H1 (cell line): ENCODE measurements at regions not wholly inside any gene's neighbourhood (a gene's known extent, or its start where the extent isn't known, plus 50 kb on each side); places are given as distances from the start of the nearest gene placed in this dataset.

Source experiments
- CTCF ChIA-PET: fragments of 300-600 bp; sonication (Branson Sonifier 250); formaldehyde crosslinking; loops from one replicate; lab custom pipeline; 2021; ENCODE audit not compliant: partially characterized antibody; lab: Charles Lee
- POLR2A ChIA-PET: fragments of 300-600 bp; sonication (Branson Sonifier 250); formaldehyde crosslinking; loops from one replicate; lab custom pipeline; 2021; ENCODE audit warnings: inconsistent platforms; ENCODE audit not compliant: partially characterized antibody; lab: Charles Lee
- DNase-seq, 2 experiments: peaks; one replicate each; pipeline versions ENCODE4 v3.0.0 to v3.0.0-alpha.2; 2010 to 2022; ENCODE audit warnings: low spot score in 2 of 2, low read depth in 1 of 2, mixed read lengths in 1 of 2
- FAIRE-seq: peaks from 2 replicates; lab custom pipeline; 2011; peaks lifted over from hg19 to GRCh38; lab: Jason Lieb, UNC
- H2AFZ ChIP-seq: 2 replicates; pipeline ENCODE4 v1.8.1; 2012; ENCODE audit warnings: low read length, inconsistent platforms
- H2AK5ac ChIP-seq: 2 replicates; pipeline ENCODE4 v1.6.1; 2013; ENCODE audit warnings: low read depth, low read length
- H2BK120ac ChIP-seq: replicated peaks from 2 replicates; pipeline ENCODE3; 2013; ENCODE audit warnings: low read depth, low read length, inconsistent platforms
- H2BK12ac ChIP-seq: 2 replicates; pipeline ENCODE4 v1.6.1; 2013; ENCODE audit warnings: low read depth, low read length
- H2BK15ac ChIP-seq: 2 replicates; pipeline ENCODE4 v1.6.1; 2013; ENCODE audit warnings: low read length
- H2BK20ac ChIP-seq: 2 replicates; pipeline ENCODE4 v1.6.1; 2013; ENCODE audit warnings: low read length
- H2BK5ac ChIP-seq: 2 replicates; pipeline ENCODE4 v1.6.1; 2013; ENCODE audit warnings: low read depth, low read length
- H3K14ac ChIP-seq: 2 replicates; pipeline ENCODE4 v1.6.1; 2013; ENCODE audit warnings: inconsistent platforms; ENCODE audit not compliant: insufficient read length
- H3K18ac ChIP-seq: 2 replicates; pipeline ENCODE4 v1.6.1; 2013; ENCODE audit warnings: low read length; ENCODE audit errors: extremely low read depth
- H3K23ac ChIP-seq: 2 replicates; pipeline ENCODE4 v1.6.1; 2013; ENCODE audit warnings: inconsistent platforms; ENCODE audit not compliant: insufficient read length
- H3K23me2 ChIP-seq: 2 replicates; pipeline ENCODE4 v1.6.1; 2013; ENCODE audit warnings: low read depth, low read length
- H3K27ac ChIP-seq: 2 replicates; pipeline ENCODE4 v1.6.1; 2011; ENCODE audit warnings: low read depth, low read length, inconsistent platforms
- H3K27me3 ChIP-seq, 4 experiments: replicated peaks in 1 of 4; 1 replicate in 1 of 4; 2 replicates in 3 of 4; pipeline versions ENCODE4 v1.6.1 to v1.8.1; 2011 to 2013; ENCODE audit warnings: low read length in 3 of 4, mild to moderate bottlenecking in 3 of 4, inconsistent platforms in 2 of 4, mixed read lengths in 2 of 4, moderate library complexity in 1 of 4; ENCODE audit not compliant: control insufficient read depth in 3 of 4, insufficient read depth in 3 of 4; ENCODE audit errors: extremely low read depth in 1 of 4
- H3K36me3 ChIP-seq, 4 experiments: 2 replicates each; pipeline versions ENCODE4 v1.6.1 to v1.8.1; 2011 to 2013; ENCODE audit warnings: mild to moderate bottlenecking in 4 of 4, low read length in 3 of 4, moderate library complexity in 2 of 4, control low read depth in 1 of 4, inconsistent platforms in 1 of 4; ENCODE audit not compliant: insufficient read depth in 4 of 4, control insufficient read depth in 2 of 4
- H3K4ac ChIP-seq: replicated peaks from 2 replicates; pipeline ENCODE3; 2013; ENCODE audit warnings: low read length, low read depth, mixed read lengths, inconsistent platforms; ENCODE audit not compliant: insufficient read length
- H3K4me1 ChIP-seq, 4 experiments: replicated peaks in 1 of 4; 1 replicate in 1 of 4; 2 replicates in 3 of 4; pipeline versions ENCODE4 v1.6.1 to v1.8.1; 2011 to 2013; ENCODE audit warnings: low read length in 3 of 4, inconsistent platforms in 2 of 4, mixed read lengths in 1 of 4; ENCODE audit not compliant: insufficient read depth in 4 of 4, control insufficient read depth in 3 of 4
- H3K4me2 ChIP-seq, 2 experiments: 2 replicates each; pipeline versions ENCODE4 v1.6.1 to v1.8.1; 2011 to 2013; ENCODE audit warnings: low read depth in 2 of 2, low read length in 2 of 2, control low read depth in 1 of 2, inconsistent platforms in 1 of 2, mild to moderate bottlenecking in 1 of 2; ENCODE audit not compliant: insufficient read depth in 1 of 2
- H3K4me3 ChIP-seq, 4 experiments: fragments of 200-600, 300-600 bp in 1 of 4; sonication (generic), shearing (Covaris generic), sonication (Bioruptor Twin) in 1 of 4; 2 replicates each; pipeline versions ENCODE4 v1.5.1 to v1.8.1; 2011 to 2016; ENCODE audit warnings: low read length in 4 of 4, low read depth in 3 of 4, control low read depth in 2 of 4, inconsistent platforms in 2 of 4, mild to moderate bottlenecking in 2 of 4, mixed read lengths in 1 of 4, moderate library complexity in 1 of 4; ENCODE audit not compliant: insufficient read depth in 2 of 4; ENCODE audit errors: extremely low read depth in 1 of 4
- H3K56ac ChIP-seq: replicated peaks from 2 replicates; pipeline ENCODE3; 2013; ENCODE audit warnings: low read depth, mild to moderate bottlenecking, mixed read lengths, low read length, inconsistent platforms; ENCODE audit not compliant: insufficient read length
- H3K79me1 ChIP-seq: 2 replicates; pipeline ENCODE4 v1.6.1; 2013; ENCODE audit warnings: low read depth, low read length, control low read depth
- H3K79me2 ChIP-seq, 2 experiments: 2 replicates each; pipeline versions ENCODE4 v1.6.1 to v1.8.1; 2012 to 2013; ENCODE audit warnings: low read length in 2 of 2, mild to moderate bottlenecking in 2 of 2, inconsistent platforms in 1 of 2; ENCODE audit not compliant: insufficient read depth in 2 of 2, control insufficient read depth in 1 of 2
- H3K9ac ChIP-seq, 4 experiments: replicated peaks in 1 of 4; 1 replicate in 1 of 4; 2 replicates in 3 of 4; pipeline versions ENCODE4 v1.6.1 to v1.8.1; 2011 to 2013; ENCODE audit warnings: low read depth in 3 of 4, low read length in 3 of 4, control low read depth in 2 of 4, mild to moderate bottlenecking in 2 of 4, moderate library complexity in 2 of 4, inconsistent platforms in 1 of 4; ENCODE audit errors: extremely low read depth in 1 of 4
- H3K9me3 ChIP-seq, 2 experiments: 2 replicates each; pipeline versions ENCODE4 v1.6.1 to v1.8.1; 2012 to 2013; ENCODE audit warnings: mild to moderate bottlenecking in 2 of 2, moderate library complexity in 2 of 2, control low read depth in 1 of 2, inconsistent platforms in 1 of 2, low read depth in 1 of 2, low read length in 1 of 2, mixed read lengths in 1 of 2; ENCODE audit not compliant: insufficient read depth in 2 of 2
- H4K20me1 ChIP-seq, 2 experiments: replicated peaks in 1 of 2; 2 replicates each; pipeline versions ENCODE3 to v1.8.1; 2011 to 2013; ENCODE audit warnings: inconsistent platforms in 2 of 2, low read length in 2 of 2, mild to moderate bottlenecking in 1 of 2; ENCODE audit not compliant: insufficient read depth in 2 of 2, control insufficient read depth in 1 of 2
- H4K5ac ChIP-seq: 2 replicates; pipeline ENCODE4 v1.6.1; 2013; ENCODE audit warnings: low read length, low read depth, mixed read lengths, inconsistent platforms; ENCODE audit not compliant: insufficient read length
- H4K8ac ChIP-seq: 2 replicates; pipeline ENCODE4 v1.8.0; 2013; ENCODE audit warnings: mild to moderate bottlenecking, moderate library complexity, low read length, inconsistent platforms; ENCODE audit not compliant: insufficient read depth; ENCODE audit errors: extremely low read depth
- H4K91ac ChIP-seq: replicated peaks from 2 replicates; pipeline ENCODE3; 2013; ENCODE audit warnings: low read length, mixed read lengths, inconsistent platforms; ENCODE audit not compliant: insufficient read length
- EP300 ChIP-seq, 2 experiments: IDR thresholded peaks; 1 replicate in 1 of 2; 2 replicates in 1 of 2; pipeline ENCODE4 v1.6.1; 2011 to 2012; ENCODE audit warnings: low read depth in 2 of 2, low read length in 2 of 2, mild to moderate bottlenecking in 2 of 2, borderline replicate concordance in 1 of 2, inconsistent platforms in 1 of 2, moderate library complexity in 1 of 2
- JUN ChIP-seq: IDR thresholded peaks from 2 replicates; pipeline ENCODE4 v1.6.1; 2011; ENCODE audit warnings: low read depth, mild to moderate bottlenecking, improper control_type of control experiment, low read length
- KDM1A ChIP-seq: fragments of 200-600, 300-600 bp; sonication (generic); IDR thresholded peaks from 2 replicates; pipeline ENCODE4 v1.7.1; 2016; ENCODE audit warnings: mild to moderate bottlenecking, low read length, borderline replicate concordance
- ZNF274 ChIP-seq: IDR thresholded peaks from 2 replicates; pipeline ENCODE4 v1.7.0; 2012; ENCODE audit warnings: low read length, borderline replicate concordance; ENCODE audit errors: extremely low read depth
- WGBS, 2 experiments: shearing (Covaris generic) in 1 of 2; methylation state at CpG; one replicate each; pipeline versions ENCODE4 v1.1.6 to v1.1.7; 2013 to 2015; ENCODE audit warnings: low lambda C conversion rate in 2 of 2, mixed read lengths in 2 of 2, inconsistent platforms in 1 of 2, low coverage in 1 of 2, missing lambda C conversion rate in 1 of 2; ENCODE audit not compliant: insufficient replicate concordance in 2 of 2, insufficient coverage in 1 of 2, insufficient read length in 1 of 2; ENCODE audit errors: extremely low coverage in 1 of 2, missing lambda C conversion rate in 1 of 2; 5-methylcytosine and 5-hydroxymethylcytosine counted together

DNA sequence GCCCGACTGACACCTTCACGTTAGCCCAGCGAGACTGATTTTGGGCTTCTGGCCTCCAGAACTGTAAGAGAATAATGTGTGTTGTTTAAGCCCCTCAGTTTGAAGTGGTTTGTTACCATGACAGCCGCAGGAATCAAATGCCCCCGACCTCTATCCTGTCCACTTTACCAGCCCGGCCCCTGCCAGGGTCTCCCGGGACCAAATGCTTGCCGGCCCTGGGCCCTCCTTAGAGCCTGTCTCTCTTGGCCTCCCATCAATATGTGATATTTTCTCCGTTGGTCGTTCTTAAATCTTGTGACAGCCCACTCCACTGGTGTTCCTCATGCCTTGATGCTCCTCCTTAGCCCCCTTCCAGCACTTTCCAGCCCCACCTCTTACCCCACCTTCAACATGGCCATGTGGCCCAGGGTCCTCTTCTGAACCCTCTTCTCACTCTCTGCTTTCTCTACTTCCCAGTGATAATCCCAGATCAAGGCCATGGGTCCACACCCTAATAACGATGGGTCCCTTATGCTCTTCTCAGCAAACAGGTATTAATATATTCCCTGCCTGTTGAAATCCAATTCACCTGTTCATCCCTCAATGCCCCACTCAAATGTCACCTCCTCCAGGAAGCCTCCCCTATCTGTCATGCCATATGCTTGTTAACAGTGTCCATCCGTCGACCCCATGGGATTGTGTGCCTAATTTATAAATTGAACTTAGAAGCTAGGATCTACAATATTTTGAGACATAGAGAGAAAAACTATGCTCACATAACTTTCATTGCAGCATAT is 192.8 kb downstream of the ZFP36L2 start:
- no peak overlapping the region for H3K4me2 ChIP-seq
- H2BK5ac ChIP-seq = no peak overlapping the region
- TF ChIP-seq KDM1A (no peak), EP300 (IDR thresholded peaks at IDR 0.05; ENCODE audit: borderline replicate concordance in 1 of 2, low read depth in 2 of 2, low read length in 2 of 2) (no peak), JUN (no peak), ZNF274 (no peak)
- TF ChIP-seq, all 59 proteins: peak for 0
- Histone ChIP-seq H3K23me2 (no peaks in the 10 kb centered on the region), H3K14ac (no peak overlapping the region), H3K79me2 (no peaks in the 10 kb centered on the region), H3K4me1 (0 out of 7 replicates have a peak, but pooled peaks cover 0 to 3% (median 0%) of the 10 kb centered on the region in 4 experiments), H3K27me3 (no peaks in the 10 kb centered on the region), H3K18ac (no peak overlapping the region), H2BK15ac (no peak overlapping the region), H3K79me1 (no peaks in the 10 kb centered on the region), H2AFZ (no peak overlapping the region), H4K91ac (no peak overlapping the region), H2BK12ac (no peak overlapping the region), H3K4me3 (no peak overlapping the region), H3K27ac (no peak overlapping the region), H3K36me3 (no peaks in the 10 kb centered on the region), H3K9me3 (no peaks in the 10 kb centered on the region), H2BK120ac (no peak overlapping the region), H4K8ac (no peak overlapping the region), H4K5ac (no peak overlapping the region), H4K20me1 (no peaks in the 10 kb centered on the region), H2BK20ac (no peak overlapping the region), H3K56ac (no peak overlapping the region), H3K23ac (no peak overlapping the region), H3K4ac (no peak overlapping the region), H3K9ac (no peak overlapping the region), H2AK5ac (no peak overlapping the region)
- CTCF ChIA-PET = no interaction called here
- FAIRE-seq (no peak), DNase-seq (no peak)
- WGBS, 2 experiments = 91% methylated on average over 13 of the region's 13 CpGs; no CpG with 5 or more reads in 1 of the 2 experiments
- POLR2A ChIA-PET = no interaction called here
